ENCODE measurements at regions not wholly inside any gene's neighbourhood (a gene's known extent, or its start where the extent isn't known, plus 50 kb on each side); places are given as distances from the start of the nearest gene placed in this dataset.
"Not testable (repeated sequence)": the region's sequence is repeated elsewhere in the genome, so short reads cannot be mapped to it uniquely, and the experiment has no call there.

GRCh38 chr1:19552291-19553010 is 67.1 kb upstream of the CAPZB start:
- H4K20me1 ChIP-seq (replicated peaks in 1 of 2; ENCODE audit: control insufficient read depth in 1 of 2, insufficient read depth in 2 of 2, low read length in 2 of 2), result no peaks in the 10 kb centered on the region
- WGBS, 2 experiments (ENCODE audit: extremely low coverage in 1 of 2, insufficient coverage in 1 of 2, insufficient read length in 1 of 2, insufficient replicate concordance in 2 of 2, low coverage in 1 of 2, low lambda C conversion rate in 2 of 2, missing lambda C conversion rate in 1 of 2), result 88% methylated on average over 7 of the region's 7 CpGs; no CpG with 5 or more reads in 1 of the 2 experiments
- H3K23ac ChIP-seq (ENCODE audit: insufficient read length), result no peak overlapping the region
- H2AK5ac ChIP-seq (ENCODE audit: low read depth, low read length), result no peak overlapping the region
- H4K91ac ChIP-seq (replicated peaks; ENCODE audit: insufficient read length, low read length), result no peak overlapping the region
- H2BK120ac ChIP-seq (replicated peaks; ENCODE audit: low read depth, low read length), result no peak overlapping the region
- no peak overlapping the region for H4K5ac ChIP-seq (ENCODE audit: insufficient read length, low read depth, low read length)
- H4K8ac ChIP-seq (ENCODE audit: extremely low read depth, insufficient read depth, low read length), result no peak overlapping the region
- H2AFZ ChIP-seq (ENCODE audit: low read length), result no peak overlapping the region
- no peak overlapping the region for H3K4ac ChIP-seq (replicated peaks; ENCODE audit: insufficient read length, low read depth, low read length)
- H3K27me3 ChIP-seq (replicated peaks in 1 of 4; ENCODE audit: control insufficient read depth in 3 of 4, extremely low read depth in 1 of 4, insufficient read depth in 3 of 4, low read length in 3 of 4), result no peaks in the 10 kb centered on the region
- no peak for FAIRE-seq
- no peak overlapping the region for H3K56ac ChIP-seq (replicated peaks; ENCODE audit: insufficient read length, low read depth, low read length)
- no peak overlapping the region for H2BK20ac ChIP-seq (ENCODE audit: low read length)
- POLR2A ChIA-PET (ENCODE audit: partially characterized antibody), result no interaction called here
- H2BK5ac ChIP-seq (ENCODE audit: low read depth, low read length), result no peak overlapping the region
- CTCF ChIA-PET (ENCODE audit: partially characterized antibody), result interaction anchor here (0.6 to 1.4 kb wide), 3 partner anchors 22 to 640 kb away, joined by 3 to 6 read pairs (median 6); no protein-coding TSS in a partner anchor
- no peak overlapping the region for H2BK12ac ChIP-seq (ENCODE audit: low read depth, low read length)
- H3K79me1 ChIP-seq (ENCODE audit: low read depth, low read length), result no peaks in the 10 kb centered on the region
- H3K79me2 ChIP-seq (ENCODE audit: control insufficient read depth in 1 of 2, insufficient read depth in 2 of 2, low read length in 2 of 2), result no peaks in the 10 kb centered on the region
- no peak overlapping the region for H2BK15ac ChIP-seq (ENCODE audit: low read length)
- peaks cover 20 to 29% of the 10 kb centered on the region in 2 experiments for H3K9me3 ChIP-seq (ENCODE audit: insufficient read depth in 2 of 2, low read depth in 1 of 2, low read length in 1 of 2)
- no peak overlapping the region for H3K27ac ChIP-seq (ENCODE audit: low read depth, low read length)
- H3K4me1 ChIP-seq (replicated peaks in 1 of 4; ENCODE audit: control insufficient read depth in 3 of 4, insufficient read depth in 4 of 4, low read length in 3 of 4), result no peaks in the 10 kb centered on the region
- H3K18ac ChIP-seq (ENCODE audit: extremely low read depth, low read length), result no peak overlapping the region
- TF ChIP-seq GTF2F1 (IDR thresholded peaks at IDR 0.05; ENCODE audit: borderline replicate concordance, low read depth, low read length), result no peak
- H3K36me3 ChIP-seq (ENCODE audit: control insufficient read depth in 2 of 4, insufficient read depth in 4 of 4, low read length in 3 of 4), result no peaks in the 10 kb centered on the region
- no peak overlapping the region for H3K14ac ChIP-seq (ENCODE audit: insufficient read length)
- H3K4me3 ChIP-seq (ENCODE audit: extremely low read depth in 1 of 4, insufficient read depth in 2 of 4, low read depth in 3 of 4, low read length in 4 of 4), result no peak overlapping the region
- DNase-seq (ENCODE audit: low read depth in 1 of 2, low spot score in 2 of 2), result no peak
- H3K23me2 ChIP-seq (ENCODE audit: low read depth, low read length), result no peaks in the 10 kb centered on the region
- H3K4me2 ChIP-seq (ENCODE audit: insufficient read depth in 1 of 2, low read depth in 2 of 2, low read length in 2 of 2), result no peak overlapping the region
- no peak overlapping the region for H3K9ac ChIP-seq (replicated peaks in 1 of 4; ENCODE audit: extremely low read depth in 1 of 4, low read depth in 3 of 4, low read length in 3 of 4)

- POLR2A ChIA-PET (ENCODE audit: partially characterized antibody), result not testable (repeated sequence)
- 85% methylated on average over 6 of the region's 6 CpGs; no CpG with 5 or more reads in 1 of the 2 experiments for WGBS, 2 experiments (ENCODE audit: extremely low coverage in 1 of 2, insufficient coverage in 1 of 2, insufficient read length in 1 of 2, insufficient replicate concordance in 2 of 2, low coverage in 1 of 2, low lambda C conversion rate in 2 of 2, missing lambda C conversion rate in 1 of 2)
Measured at GRCh38 chr1:19551837-19552236, 66.5 kb upstream of the CAPZB start.

More at GRCh38 chr1:19551837-19552236, 66.5 kb upstream of the CAPZB start:
- H2BK20ac ChIP-seq (ENCODE audit: low read length); H3K79me1 ChIP-seq (ENCODE audit: low read depth, low read length); H2BK15ac ChIP-seq (ENCODE audit: low read length); H3K14ac ChIP-seq (ENCODE audit: insufficient read length); H3K23me2 ChIP-seq (ENCODE audit: low read depth, low read length); H2BK5ac ChIP-seq (ENCODE audit: low read depth, low read length); H3K27ac ChIP-seq (ENCODE audit: low read depth, low read length); H4K20me1 ChIP-seq (replicated peaks in 1 of 2; ENCODE audit: control insufficient read depth in 1 of 2, insufficient read depth in 2 of 2, low read length in 2 of 2); H3K27me3 ChIP-seq (replicated peaks in 1 of 4; ENCODE audit: control insufficient read depth in 3 of 4, extremely low read depth in 1 of 4, insufficient read depth in 3 of 4, low read length in 3 of 4); H3K79me2 ChIP-seq (ENCODE audit: control insufficient read depth in 1 of 2, insufficient read depth in 2 of 2, low read length in 2 of 2); H3K9ac ChIP-seq (replicated peaks in 1 of 4; ENCODE audit: extremely low read depth in 1 of 4, low read depth in 3 of 4, low read length in 3 of 4); H4K5ac ChIP-seq (ENCODE audit: insufficient read length, low read depth, low read length); H3K23ac ChIP-seq (ENCODE audit: insufficient read length); DNase-seq (ENCODE audit: low read depth in 1 of 2, low spot score in 2 of 2); H4K91ac ChIP-seq (replicated peaks; ENCODE audit: insufficient read length, low read length); H3K56ac ChIP-seq (replicated peaks; ENCODE audit: insufficient read length, low read depth, low read length); H3K18ac ChIP-seq (ENCODE audit: extremely low read depth, low read length); H2AK5ac ChIP-seq (ENCODE audit: low read depth, low read length); H3K36me3 ChIP-seq (ENCODE audit: control insufficient read depth in 2 of 4, insufficient read depth in 4 of 4, low read length in 3 of 4); H4K8ac ChIP-seq (ENCODE audit: extremely low read depth, insufficient read depth, low read length); H2BK12ac ChIP-seq (ENCODE audit: low read depth, low read length); H3K4me2 ChIP-seq (ENCODE audit: insufficient read depth in 1 of 2, low read depth in 2 of 2, low read length in 2 of 2); H3K4me3 ChIP-seq (ENCODE audit: extremely low read depth in 1 of 4, insufficient read depth in 2 of 4, low read depth in 3 of 4, low read length in 4 of 4); H3K4me1 ChIP-seq (replicated peaks in 1 of 4; ENCODE audit: control insufficient read depth in 3 of 4, insufficient read depth in 4 of 4, low read length in 3 of 4); H2BK120ac ChIP-seq (replicated peaks; ENCODE audit: low read depth, low read length); CTCF ChIA-PET (ENCODE audit: partially characterized antibody); FAIRE-seq; H2AFZ ChIP-seq (ENCODE audit: low read length); H3K4ac ChIP-seq (replicated peaks; ENCODE audit: insufficient read length, low read depth, low read length): not testable (repeated sequence)
- peaks cover 24 to 35% of the 10 kb centered on the region in 2 experiments for H3K9me3 ChIP-seq (ENCODE audit: insufficient read depth in 2 of 2, low read depth in 1 of 2, low read length in 1 of 2)

Data from H1 (cell line).